HEK293T (cell line): ENCODE measurements at regions not wholly inside any gene's neighbourhood (a gene's known extent, or its start where the extent isn't known, plus 50 kb on each side); places are given as distances from the start of the nearest gene placed in this dataset.

Source experiments
- ARNT ChIP-seq: fragments of 450-650 bp; IDR thresholded peaks from 2 replicates; pipeline ENCODE4 v1.6.1; 2017; ENCODE audit warnings: mild to moderate bottlenecking
- BHLHE40 ChIP-seq: fragments of 450-650 bp; IDR thresholded peaks from 2 replicates; pipeline ENCODE4 v1.6.1; 2016; ENCODE audit warnings: mild to moderate bottlenecking, moderate library complexity, borderline replicate concordance
- CTBP1 ChIP-seq: fragments of 450-650 bp; IDR thresholded peaks from 2 replicates; pipeline ENCODE4 v1.6.1; 2016; ENCODE audit warnings: borderline replicate concordance
- ELF4 ChIP-seq: fragments of 450-650 bp; IDR thresholded peaks from 2 replicates; pipeline ENCODE4 v1.6.1; 2017; ENCODE audit warnings: antibody characterized with exemption
- FOXA1 ChIP-seq: fragments of 450-650 bp; IDR thresholded peaks from 2 replicates; pipeline ENCODE4 v1.6.1; 2016; ENCODE audit warnings: mild to moderate bottlenecking
- FOXK2 ChIP-seq: fragments of 450-650 bp; IDR thresholded peaks from 2 replicates; pipeline ENCODE4 v1.6.1; 2016; ENCODE audit warnings: mild to moderate bottlenecking
- FOXM1 ChIP-seq: fragments of 450-650 bp; IDR thresholded peaks from 2 replicates; pipeline ENCODE4 v1.6.1; 2017; ENCODE audit warnings: mild to moderate bottlenecking, borderline replicate concordance
- HDGF ChIP-seq: fragments of 450-650 bp; IDR thresholded peaks from 2 replicates; pipeline ENCODE4 v1.6.1; 2017; ENCODE audit warnings: antibody characterized with exemption, borderline replicate concordance
- LEF1 ChIP-seq: fragments of 450-650 bp; IDR thresholded peaks from 2 replicates; pipeline ENCODE4 v1.6.1; 2017; ENCODE audit warnings: mild to moderate bottlenecking, borderline replicate concordance
- SUZ12 ChIP-seq: fragments of 450-650 bp; IDR thresholded peaks from 2 replicates; pipeline ENCODE4 v1.6.1; 2016; ENCODE audit warnings: mild to moderate bottlenecking
- TARDBP ChIP-seq: fragments of 450-650 bp; IDR thresholded peaks from 2 replicates; pipeline ENCODE4 v1.6.1; 2016
- ZNF384 ChIP-seq: fragments of 450-650 bp; IDR thresholded peaks from 2 replicates; pipeline ENCODE4 v1.6.1; 2016
- TF ChIP-seq, protein P1 (sequence below): fragments of 450-650 bp; IDR thresholded peaks from 2 replicates; pipeline ENCODE4 v1.6.1; 2016

- TF ChIP-seq LEF1, result no peak
- TF ChIP-seq ELF4, result no peak
- no peak for TF ChIP-seq TARDBP
- TF ChIP-seq SUZ12, result no peak
- TF ChIP-seq CTBP1, result no peak
- TF ChIP-seq HDGF, result no peak
- TF ChIP-seq ZNF384, result no peak
- no peak for TF ChIP-seq BHLHE40
- no peak for TF ChIP-seq FOXA1
- no peak for TF ChIP-seq ARNT
- TF ChIP-seq, protein P1, sequence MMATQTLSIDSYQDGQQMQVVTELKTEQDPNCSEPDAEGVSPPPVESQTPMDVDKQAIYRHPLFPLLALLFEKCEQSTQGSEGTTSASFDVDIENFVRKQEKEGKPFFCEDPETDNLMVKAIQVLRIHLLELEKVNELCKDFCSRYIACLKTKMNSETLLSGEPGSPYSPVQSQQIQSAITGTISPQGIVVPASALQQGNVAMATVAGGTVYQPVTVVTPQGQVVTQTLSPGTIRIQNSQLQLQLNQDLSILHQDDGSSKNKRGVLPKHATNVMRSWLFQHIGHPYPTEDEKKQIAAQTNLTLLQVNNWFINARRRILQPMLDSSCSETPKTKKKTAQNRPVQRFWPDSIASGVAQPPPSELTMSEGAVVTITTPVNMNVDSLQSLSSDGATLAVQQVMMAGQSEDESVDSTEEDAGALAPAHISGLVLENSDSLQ, result no peak
- no peak for TF ChIP-seq FOXM1
- TF ChIP-seq FOXK2, result no peak
These were observed 513.0 kb upstream of the ANKRD30A start for GRCh38 chr10:36612436-36612835.
